Thymus (tissue), 11 donors: ENCODE measurements at regions not wholly inside any gene's neighbourhood (a gene's known extent, or its start where the extent isn't known, plus 50 kb on each side); places are given as distances from the start of the nearest gene placed in this dataset.

Experiments
- DNase-seq, 9 donors: peaks; one replicate each; pipeline ENCODE4 v3.0.0-alpha.2; 2013; ENCODE audit warnings: low spot score in 9 of 9, low read depth in 6 of 9, missing footprints in 1 of 9
- H3K27ac ChIP-seq, 2 donors: one replicate each; pipeline ENCODE4 v1.5.1; 2013; ENCODE audit warnings: control low read depth in 1 of 2, low read depth in 1 of 2, low read length in 1 of 2, mild to moderate bottlenecking in 1 of 2, moderate library complexity in 1 of 2
- H3K27me3 ChIP-seq, 2 donors: one replicate each; pipeline ENCODE4 v1.5.1; 2013; ENCODE audit warnings: low read length in 1 of 2; ENCODE audit not compliant: control insufficient read depth in 2 of 2, insufficient read depth in 1 of 2
- H3K36me3 ChIP-seq, 2 donors: one replicate each; pipeline ENCODE4 v1.5.1; 2013; ENCODE audit warnings: low read length in 1 of 2, mild to moderate bottlenecking in 1 of 2, moderate library complexity in 1 of 2; ENCODE audit not compliant: control insufficient read depth in 2 of 2, insufficient read depth in 2 of 2
- H3K4me1 ChIP-seq, 2 donors: one replicate each; pipeline ENCODE4 v1.5.1; 2013; ENCODE audit warnings: low read length in 2 of 2; ENCODE audit not compliant: control insufficient read depth in 2 of 2, insufficient read depth in 2 of 2
- H3K4me3 ChIP-seq, 2 donors: one replicate each; pipeline ENCODE4 v1.5.1; 2013; ENCODE audit warnings: low read length in 2 of 2, control low read depth in 1 of 2, mild to moderate bottlenecking in 1 of 2
- H3K9me3 ChIP-seq, 2 donors: one replicate each; pipeline ENCODE4 v1.5.1; 2013; ENCODE audit warnings: low read length in 1 of 2, mild to moderate bottlenecking in 1 of 2; ENCODE audit not compliant: control insufficient read depth in 2 of 2, insufficient read depth in 1 of 2
- WGBS: extraction: QIAGEN DNeasy Blood & Tissue Kit; methylation state at CpG from one replicate; pipeline ENCODE4 v1.1.7; 2013; 5-methylcytosine and 5-hydroxymethylcytosine counted together
- donor health status: healthy.

- 84% methylated on average over 46 of the region's 46 CpGs for WGBS
Observed at GRCh38 chr6:168383062-168383854, 57.7 kb upstream of the SMOC2 start.

DNA sequence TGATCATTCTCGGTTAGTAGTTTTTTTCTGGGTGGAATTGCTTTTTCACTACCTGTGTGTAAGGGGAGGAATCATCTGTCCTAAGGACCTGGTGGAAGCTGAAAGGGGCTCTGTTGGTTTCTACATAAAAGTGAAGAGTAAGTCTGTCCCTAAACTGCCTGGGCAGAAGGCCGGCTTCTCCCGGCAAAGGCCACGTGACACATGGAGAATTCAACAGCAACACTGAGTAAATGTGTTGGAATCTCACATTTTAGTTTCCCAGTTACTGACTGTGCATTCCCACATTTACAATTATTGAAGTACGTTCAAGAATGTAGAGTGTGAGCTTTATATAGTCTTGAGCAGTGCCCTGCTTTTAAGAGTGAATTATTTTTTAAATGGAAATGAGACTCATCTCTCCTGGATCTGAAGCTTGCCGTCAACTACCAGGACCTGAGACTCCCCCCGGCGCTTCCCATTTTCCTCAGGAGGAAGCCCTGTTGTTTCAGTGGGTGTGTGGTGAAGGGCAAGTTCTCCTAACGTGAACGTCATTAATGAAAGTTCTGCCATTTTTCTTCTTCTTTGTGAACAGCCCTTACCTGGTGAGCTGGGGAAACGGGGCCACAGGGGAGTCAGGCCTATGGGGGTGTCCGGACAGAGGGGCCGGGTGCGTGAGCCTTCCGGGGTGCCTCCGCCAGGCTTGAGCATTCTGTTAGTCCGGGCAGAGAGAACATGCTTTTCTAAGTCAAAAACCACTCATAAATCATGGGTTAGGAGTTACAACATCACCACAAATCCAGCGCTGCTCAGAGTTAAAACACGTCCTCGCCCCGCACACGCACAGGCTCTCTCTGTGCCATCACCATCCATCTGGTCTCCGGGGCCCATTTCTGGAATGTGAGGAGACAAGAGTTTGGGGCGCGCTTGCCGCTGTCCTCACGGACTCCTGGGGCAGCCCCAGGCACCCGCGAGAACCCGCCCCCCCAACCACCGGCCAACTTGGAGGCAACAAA lies 56.6 kb upstream of the SMOC2 start:
- H3K27ac ChIP-seq: no peak overlapping the region
- no peak for DNase-seq
- WGBS: 68% methylated on average over 31 of the region's 31 CpGs

More at GRCh38 chr6:168383062-168383854, 57.7 kb upstream of the SMOC2 start:
- DNase-seq: no peak
- H3K4me3 ChIP-seq: no peak overlapping the region
- no peaks in the 10 kb centered on the region for H3K4me1 ChIP-seq
- H3K36me3 ChIP-seq: no peaks in the 10 kb centered on the region
- H3K9me3 ChIP-seq: peaks cover 10 to 63% of the 10 kb centered on the region in 2 donors
- H3K27me3 ChIP-seq: no peaks in the 10 kb centered on the region
- H3K27ac ChIP-seq: no peak overlapping the region

GRCh38 chr6:168385037-168385759 lies 55.8 kb upstream of the SMOC2 start:
- 92% methylated on average over 18 of the region's 18 CpGs for WGBS
- peaks cover 5 to 44% of the 10 kb centered on the region in 2 donors for H3K9me3 ChIP-seq
- no peak for DNase-seq
- H3K36me3 ChIP-seq: no peaks in the 10 kb centered on the region
- H3K27me3 ChIP-seq: no peaks in the 10 kb centered on the region
- H3K4me1 ChIP-seq: no peaks in the 10 kb centered on the region
- no peak overlapping the region for H3K4me3 ChIP-seq
- H3K27ac ChIP-seq: no peak overlapping the region

More for the DNA sequence above, 56.6 kb upstream of the SMOC2 start:
- H3K27me3 ChIP-seq: no peaks in the 10 kb centered on the region
- H3K36me3 ChIP-seq: no peaks in the 10 kb centered on the region
- H3K9me3 ChIP-seq: peaks cover 5 to 52% of the 10 kb centered on the region in 2 donors
- no peak overlapping the region for H3K4me3 ChIP-seq
- no peaks in the 10 kb centered on the region for H3K4me1 ChIP-seq

- H3K4me1 ChIP-seq: no peaks in the 10 kb centered on the region
- no peak for DNase-seq
- peaks cover 5 to 36% of the 10 kb centered on the region in 2 donors for H3K9me3 ChIP-seq
- no peaks in the 10 kb centered on the region for H3K27me3 ChIP-seq
- no peaks in the 10 kb centered on the region for H3K36me3 ChIP-seq
- 92% methylated on average over 9 of the region's 9 CpGs for WGBS
- H3K4me3 ChIP-seq: no peak overlapping the region
- no peak overlapping the region for H3K27ac ChIP-seq
Observed at GRCh38 chr6:168385858-168386735, 54.9 kb upstream of the SMOC2 start.

DNA sequence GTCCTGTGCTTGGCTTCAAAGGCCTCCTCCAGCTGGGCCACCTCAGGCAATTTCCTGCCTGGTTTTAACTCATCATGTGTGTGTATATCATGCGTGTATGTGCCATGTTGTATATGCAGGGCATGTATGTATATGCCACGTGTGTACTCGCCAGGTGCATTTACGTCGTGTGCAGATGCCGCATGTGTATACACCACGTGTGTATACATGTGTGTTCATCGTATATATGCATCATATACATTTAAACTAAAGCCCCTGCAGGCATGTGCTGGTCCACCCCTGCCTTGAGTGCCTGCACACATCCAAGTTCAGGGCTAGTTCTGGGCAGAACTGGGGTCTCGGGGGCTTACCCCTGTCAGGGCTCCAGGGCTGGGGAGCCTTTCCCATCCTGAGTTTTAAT lies 54.0 kb upstream of the SMOC2 start:
- H3K27me3 ChIP-seq: no peaks in the 10 kb centered on the region
- no peaks in the 10 kb centered on the region for H3K36me3 ChIP-seq
- H3K4me1 ChIP-seq: no peaks in the 10 kb centered on the region
- DNase-seq: no peak
- peaks cover 1 to 30% of the 10 kb centered on the region in 2 donors for H3K9me3 ChIP-seq
- 94% methylated on average over 9 of the region's 9 CpGs for WGBS
- no peak overlapping the region for H3K4me3 ChIP-seq
- no peak overlapping the region for H3K27ac ChIP-seq

DNA sequence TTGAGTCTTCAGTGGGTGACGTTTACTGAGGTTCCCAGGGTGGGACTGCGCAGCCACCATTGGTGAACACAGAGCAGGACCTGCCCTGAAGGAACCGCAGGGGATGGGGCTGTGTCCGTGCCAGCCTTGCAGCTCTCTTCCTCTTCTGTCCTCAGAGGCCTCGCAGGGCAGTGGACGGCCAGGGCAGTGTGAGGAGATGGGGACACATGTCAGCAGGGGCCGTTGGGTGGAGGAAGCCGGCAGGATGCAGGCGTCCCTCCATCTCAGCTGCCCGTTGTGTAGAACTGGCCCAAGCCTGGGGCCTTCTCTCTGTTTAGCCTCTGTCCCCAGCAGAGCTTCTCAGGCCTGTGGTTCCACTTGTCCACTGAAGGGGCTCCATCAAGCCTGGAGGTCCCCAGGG lies 53.6 kb upstream of the SMOC2 start:
- H3K9me3 ChIP-seq: peaks cover 1 to 28% of the 10 kb centered on the region in 2 donors
- no peak overlapping the region for H3K4me3 ChIP-seq
- DNase-seq: no peak
- H3K27ac ChIP-seq: no peak overlapping the region
- no peaks in the 10 kb centered on the region for H3K36me3 ChIP-seq
- WGBS: 77% methylated on average over 10 of the region's 10 CpGs
- no peaks in the 10 kb centered on the region for H3K27me3 ChIP-seq
- H3K4me1 ChIP-seq: no peaks in the 10 kb centered on the region

DNA sequence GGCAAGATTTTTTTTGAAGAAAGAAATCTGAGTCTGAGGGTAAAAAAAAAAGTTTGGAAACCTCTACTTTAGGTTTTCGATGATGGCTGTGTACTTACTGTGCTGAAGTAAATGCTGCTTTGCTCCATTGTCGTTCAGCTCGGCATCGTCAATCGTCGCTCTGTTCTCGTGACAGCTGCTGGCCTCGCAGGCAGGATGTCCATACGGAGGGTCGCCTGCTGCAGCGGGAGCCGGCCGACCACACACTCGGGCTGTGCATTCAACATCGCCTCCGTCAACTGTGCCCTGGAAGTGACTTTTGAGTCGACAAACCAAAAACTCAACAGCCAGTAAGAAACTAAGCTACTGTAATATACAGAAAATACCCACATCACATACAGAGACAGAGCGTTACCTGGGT lies 53.1 kb upstream of the SMOC2 start:
- no peak overlapping the region for H3K4me3 ChIP-seq
- no peaks in the 10 kb centered on the region for H3K4me1 ChIP-seq
- no peaks in the 10 kb centered on the region for H3K27me3 ChIP-seq
- H3K9me3 ChIP-seq: peaks cover 1 to 23% of the 10 kb centered on the region in 2 donors
- H3K36me3 ChIP-seq: no peaks in the 10 kb centered on the region
- DNase-seq: no peak
- WGBS: 71% methylated on average over 18 of the region's 18 CpGs
- H3K27ac ChIP-seq: no peak overlapping the region
